ENCODE measurements at regions not wholly inside any gene's neighbourhood (a gene's known extent, or its start where the extent isn't known, plus 50 kb on each side); places are given as distances from the start of the nearest gene placed in this dataset.

GRCh38 chr5:133882846-133883245, 85.6 kb downstream of the C5orf15 start:
- Histone ChIP-seq H3K27ac (no peak overlapping the region), H3K9me3 (no peaks in the 10 kb centered on the region), H3K4me3 (no peak overlapping the region), H3K4me1 (no peaks in the 10 kb centered on the region), H3K36me3 (no peaks in the 10 kb centered on the region), H3K27me3 (no peaks in the 10 kb centered on the region)
- no peak for DNase-seq
- no peak for TF ChIP-seq POLR2A (IDR thresholded peaks at IDR 0.05)
- TF ChIP-seq CTCF (IDR thresholded peaks at IDR 0.05) = no peak

GRCh38 chr5:133882389-133882695, 86.1 kb downstream of the C5orf15 start:
- DNase-seq = peak in 1 of 3 donors; percentile 15
- TF ChIP-seq POLR2A (IDR thresholded peaks at IDR 0.05) = no peak
- TF ChIP-seq CTCF (IDR thresholded peaks at IDR 0.05) = no peak
- Histone ChIP-seq H3K4me1 (no peaks in the 10 kb centered on the region), H3K27ac (no peak overlapping the region), H3K9me3 (no peaks in the 10 kb centered on the region), H3K4me3 (no peak overlapping the region), H3K36me3 (no peaks in the 10 kb centered on the region), H3K27me3 (no peaks in the 10 kb centered on the region)

GRCh38 chr5:133881576-133882388, 86.6 kb downstream of the C5orf15 start:
- no peak for DNase-seq
- TF ChIP-seq CTCF (IDR thresholded peaks at IDR 0.05) (no peak), POLR2A (IDR thresholded peaks at IDR 0.05) (no peak)
- no peak overlapping the region for H3K4me3 ChIP-seq
- H3K27me3 ChIP-seq = no peaks in the 10 kb centered on the region
- no peaks in the 10 kb centered on the region for H3K9me3 ChIP-seq
- H3K4me1 ChIP-seq = no peaks in the 10 kb centered on the region
- no peaks in the 10 kb centered on the region for H3K36me3 ChIP-seq
- no peak overlapping the region for H3K27ac ChIP-seq

GRCh38 chr5:133878236-133878555, 90.2 kb downstream of the C5orf15 start:
- Histone ChIP-seq H3K36me3 (no peaks in the 10 kb centered on the region), H3K4me3 (no peak overlapping the region), H3K4me1 (no peaks in the 10 kb centered on the region), H3K27ac (no peak overlapping the region), H3K9me3 (no peaks in the 10 kb centered on the region), H3K27me3 (no peaks in the 10 kb centered on the region)
- TF ChIP-seq POLR2A (IDR thresholded peaks at IDR 0.05) (no peak), CTCF (IDR thresholded peaks at IDR 0.05) (no peak)
- peak in 1 of 3 donors; percentile 7 for DNase-seq

- Histone ChIP-seq H3K9me3 (no peaks in the 10 kb centered on the region), H3K4me1 (no peaks in the 10 kb centered on the region), H3K27me3 (no peaks in the 10 kb centered on the region), H3K27ac (no peak overlapping the region), H3K36me3 (no peaks in the 10 kb centered on the region), H3K4me3 (no peak overlapping the region)
- TF ChIP-seq CTCF (IDR thresholded peaks at IDR 0.05) (no peak), POLR2A (IDR thresholded peaks at IDR 0.05) (no peak)
- peak in 1 of 3 donors; percentile 15 for DNase-seq
Observed at GRCh38 chr5:133877351-133878235, 90.8 kb downstream of the C5orf15 start.
